Liver (tissue), 8 donors: ENCODE measurements at regions not wholly inside any gene's neighbourhood (a gene's known extent, or its start where the extent isn't known, plus 50 kb on each side); places are given as distances from the start of the nearest gene placed in this dataset.

Experiments used
- DNase-seq: peaks from one replicate; pipeline ENCODE4 v3.0.0-alpha.2; 2017; ENCODE audit warnings: low spot score
- H3K27ac ChIP-seq, 2 donors: one replicate each; pipeline ENCODE4 v1.7.0; 2013; ENCODE audit warnings: inconsistent platforms in 2 of 2, low read length in 2 of 2, control low read depth in 1 of 2, low read depth in 1 of 2, mild to moderate bottlenecking in 1 of 2
- H3K27me3 ChIP-seq, 4 donors: one replicate each; pipeline versions ENCODE4 v1.6.1 to v1.7.0; 2013; ENCODE audit warnings: low read length in 3 of 4, inconsistent platforms in 1 of 4, mild to moderate bottlenecking in 1 of 4, moderate library complexity in 1 of 4; ENCODE audit not compliant: control insufficient read depth in 4 of 4, insufficient read depth in 4 of 4
- H3K36me3 ChIP-seq, 4 donors: one replicate each; pipeline versions ENCODE4 v1.6.1 to v1.7.0; 2013; ENCODE audit warnings: low read length in 3 of 4, mild to moderate bottlenecking in 3 of 4, low read depth in 1 of 4, moderate library complexity in 1 of 4; ENCODE audit not compliant: control insufficient read depth in 4 of 4, insufficient read depth in 3 of 4
- H3K4me1 ChIP-seq, 4 donors: one replicate each; pipeline versions ENCODE4 v1.6.1 to v1.7.0; 2013; ENCODE audit warnings: low read length in 3 of 4, mild to moderate bottlenecking in 3 of 4, moderate library complexity in 1 of 4; ENCODE audit not compliant: control insufficient read depth in 4 of 4, insufficient read depth in 4 of 4
- H3K4me3 ChIP-seq, 3 donors: one replicate each; pipeline versions ENCODE4 v1.6.1 to v1.7.0; 2013; ENCODE audit warnings: low read length in 3 of 3, control low read depth in 1 of 3, low read depth in 1 of 3, mild to moderate bottlenecking in 1 of 3
- H3K9ac ChIP-seq, 2 donors: one replicate each; pipeline ENCODE4 v1.7.0; 2013; ENCODE audit warnings: low read length in 2 of 2, mild to moderate bottlenecking in 2 of 2, moderate library complexity in 2 of 2, control low read depth in 1 of 2, low read depth in 1 of 2
- H3K9me3 ChIP-seq, 4 donors: one replicate each; pipeline versions ENCODE4 v1.6.1 to v1.7.0; 2013; ENCODE audit warnings: low read length in 3 of 4; ENCODE audit not compliant: control insufficient read depth in 4 of 4
- ATF3 ChIP-seq: IDR thresholded peaks from 2 replicates; pipeline ENCODE4 v1.6.1; 2016; ENCODE audit warnings: antibody characterized with exemption
- EGR1 ChIP-seq, 2 donors: IDR thresholded peaks; 2 replicates each; pipeline ENCODE4 v1.6.1; 2016 to 2018; ENCODE audit warnings: antibody characterized with exemption in 2 of 2, low read depth in 2 of 2
- FOXA1 ChIP-seq: IDR thresholded peaks from 2 replicates; pipeline ENCODE4 v1.6.1; 2016; ENCODE audit warnings: antibody characterized with exemption
- FOXA2 ChIP-seq: IDR thresholded peaks from 2 replicates; pipeline ENCODE4 v1.6.1; 2016; ENCODE audit warnings: antibody characterized with exemption
- GABPA ChIP-seq, 2 donors: IDR thresholded peaks in 1 of 2; conservative IDR thresholded peaks in 1 of 2; 2 replicates each; pipeline ENCODE4 v1.6.1; 2016; ENCODE audit warnings: antibody characterized with exemption in 2 of 2, mild to moderate bottlenecking in 1 of 2, moderate library complexity in 1 of 2
- HNF4A ChIP-seq, 2 donors: conservative IDR thresholded peaks; 2 replicates each; pipeline ENCODE4 v1.6.1; 2016; ENCODE audit warnings: antibody characterized with exemption in 2 of 2, mild to moderate bottlenecking in 2 of 2
- HNF4G ChIP-seq: IDR thresholded peaks from 2 replicates; pipeline ENCODE4 v1.6.1; 2016; ENCODE audit warnings: antibody characterized with exemption
- JUND ChIP-seq, 2 donors: IDR thresholded peaks; 2 replicates each; pipeline ENCODE4 v1.6.1; 2016; ENCODE audit warnings: antibody characterized with exemption in 2 of 2
- NR2F2 ChIP-seq: IDR thresholded peaks from 2 replicates; pipeline ENCODE4 v1.6.1; 2016; ENCODE audit warnings: antibody characterized with exemption
- RAD21 ChIP-seq, 2 donors: IDR thresholded peaks; 2 replicates each; pipeline ENCODE4 v1.6.1; 2016; ENCODE audit warnings: antibody characterized with exemption in 2 of 2, mild to moderate bottlenecking in 2 of 2
- REST ChIP-seq: IDR thresholded peaks from 2 replicates; pipeline ENCODE4 v1.6.1; 2016; ENCODE audit warnings: antibody characterized with exemption, mild to moderate bottlenecking
- RXRA ChIP-seq, 2 donors: IDR thresholded peaks; 2 replicates each; pipeline ENCODE4 v1.6.1; 2017 to 2018; ENCODE audit warnings: antibody characterized with exemption in 2 of 2, mild to moderate bottlenecking in 1 of 2
- SP1 ChIP-seq: IDR thresholded peaks from 2 replicates; pipeline ENCODE4 v1.6.1; 2018; ENCODE audit warnings: antibody characterized with exemption, mild to moderate bottlenecking
- TAF1 ChIP-seq: conservative IDR thresholded peaks from 2 replicates; pipeline ENCODE4 v1.6.1; 2016; ENCODE audit warnings: antibody characterized with exemption, mild to moderate bottlenecking
- YY1 ChIP-seq: IDR thresholded peaks from 2 replicates; pipeline ENCODE4 v1.6.1; 2016; ENCODE audit warnings: antibody characterized with exemption, mild to moderate bottlenecking
- WGBS: extraction: QIAGEN DNeasy Blood & Tissue Kit; methylation state at CpG from one replicate; pipeline ENCODE4 v1.1.7; 2013; 5-methylcytosine and 5-hydroxymethylcytosine counted together
- TF ChIP-seq, protein P1 (sequence below): IDR thresholded peaks from 2 replicates; pipeline ENCODE4 v1.6.1; 2016; ENCODE audit warnings: antibody characterized with exemption
- TF ChIP-seq, protein P2 (sequence below): fragments of 150-350 bp; IDR thresholded peaks from 2 replicates; pipeline ENCODE4 v1.5.1; 2017; ENCODE audit warnings: improper control_type of control experiment, low read depth, low read length; ENCODE audit not compliant: missing input control
- TF ChIP-seq, protein P3 (sequence below): IDR thresholded peaks from 2 replicates; pipeline ENCODE4 v1.6.1; 2016; ENCODE audit warnings: antibody characterized with exemption
- donor health status: healthy.
- donor health status: healthy.
- donor health status: healthy.
- donor health status: healthy.
- donor health status: healthy.

GRCh38 chr1:2930913-2931723 lies 90.1 kb upstream of the ACTRT2 start:
- Histone ChIP-seq H3K4me3 (no peak overlapping the region), H3K9me3 (no peaks in the 10 kb centered on the region), H3K9ac (no peak overlapping the region), H3K27ac (no peak overlapping the region), H3K36me3 (no peaks in the 10 kb centered on the region), H3K4me1 (no peaks in the 10 kb centered on the region), H3K27me3 (no peaks in the 10 kb centered on the region)
- no peak for DNase-seq
- TF ChIP-seq FOXA1 (no peak), NR2F2 (no peak), HNF4A (conservative IDR thresholded peaks at IDR 0.05) (no peak), RXRA (IDR thresholded peaks at IDR 0.05) (no peak), TAF1 (no peak), HNF4G (no peak), YY1 (no peak), JUND (IDR thresholded peaks at IDR 0.05) (no peak), REST (no peak), FOXA2 (no peak), ATF3 (no peak), GABPA (IDR thresholded peaks at IDR 0.05 in 1 of 2, conservative IDR thresholded peaks at IDR 0.05 in 1 of 2) (no peak), SP1 (no peak), RAD21 (IDR thresholded peaks at IDR 0.05) (no peak), EGR1 (IDR thresholded peaks at IDR 0.05; ENCODE audit: low read depth in 2 of 2) (no peak)
- TF ChIP-seq, protein P1, sequence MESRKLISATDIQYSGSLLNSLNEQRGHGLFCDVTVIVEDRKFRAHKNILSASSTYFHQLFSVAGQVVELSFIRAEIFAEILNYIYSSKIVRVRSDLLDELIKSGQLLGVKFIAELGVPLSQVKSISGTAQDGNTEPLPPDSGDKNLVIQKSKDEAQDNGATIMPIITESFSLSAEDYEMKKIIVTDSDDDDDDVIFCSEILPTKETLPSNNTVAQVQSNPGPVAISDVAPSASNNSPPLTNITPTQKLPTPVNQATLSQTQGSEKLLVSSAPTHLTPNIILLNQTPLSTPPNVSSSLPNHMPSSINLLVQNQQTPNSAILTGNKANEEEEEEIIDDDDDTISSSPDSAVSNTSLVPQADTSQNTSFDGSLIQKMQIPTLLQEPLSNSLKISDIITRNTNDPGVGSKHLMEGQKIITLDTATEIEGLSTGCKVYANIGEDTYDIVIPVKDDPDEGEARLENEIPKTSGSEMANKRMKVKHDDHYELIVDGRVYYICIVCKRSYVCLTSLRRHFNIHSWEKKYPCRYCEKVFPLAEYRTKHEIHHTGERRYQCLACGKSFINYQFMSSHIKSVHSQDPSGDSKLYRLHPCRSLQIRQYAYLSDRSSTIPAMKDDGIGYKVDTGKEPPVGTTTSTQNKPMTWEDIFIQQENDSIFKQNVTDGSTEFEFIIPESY: no peak
- TF ChIP-seq, protein P2, sequence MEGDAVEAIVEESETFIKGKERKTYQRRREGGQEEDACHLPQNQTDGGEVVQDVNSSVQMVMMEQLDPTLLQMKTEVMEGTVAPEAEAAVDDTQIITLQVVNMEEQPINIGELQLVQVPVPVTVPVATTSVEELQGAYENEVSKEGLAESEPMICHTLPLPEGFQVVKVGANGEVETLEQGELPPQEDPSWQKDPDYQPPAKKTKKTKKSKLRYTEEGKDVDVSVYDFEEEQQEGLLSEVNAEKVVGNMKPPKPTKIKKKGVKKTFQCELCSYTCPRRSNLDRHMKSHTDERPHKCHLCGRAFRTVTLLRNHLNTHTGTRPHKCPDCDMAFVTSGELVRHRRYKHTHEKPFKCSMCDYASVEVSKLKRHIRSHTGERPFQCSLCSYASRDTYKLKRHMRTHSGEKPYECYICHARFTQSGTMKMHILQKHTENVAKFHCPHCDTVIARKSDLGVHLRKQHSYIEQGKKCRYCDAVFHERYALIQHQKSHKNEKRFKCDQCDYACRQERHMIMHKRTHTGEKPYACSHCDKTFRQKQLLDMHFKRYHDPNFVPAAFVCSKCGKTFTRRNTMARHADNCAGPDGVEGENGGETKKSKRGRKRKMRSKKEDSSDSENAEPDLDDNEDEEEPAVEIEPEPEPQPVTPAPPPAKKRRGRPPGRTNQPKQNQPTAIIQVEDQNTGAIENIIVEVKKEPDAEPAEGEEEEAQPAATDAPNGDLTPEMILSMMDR: no peak
- TF ChIP-seq, protein P3, sequence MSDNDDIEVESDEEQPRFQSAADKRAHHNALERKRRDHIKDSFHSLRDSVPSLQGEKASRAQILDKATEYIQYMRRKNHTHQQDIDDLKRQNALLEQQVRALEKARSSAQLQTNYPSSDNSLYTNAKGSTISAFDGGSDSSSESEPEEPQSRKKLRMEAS: no peak
- WGBS: 77% methylated on average over 36 of the region's 36 CpGs
